ENCODE measurements at regions not wholly inside any gene's neighbourhood (a gene's known extent, or its start where the extent isn't known, plus 50 kb on each side); places are given as distances from the start of the nearest gene placed in this dataset.

GRCh38 chr18:26764586-26764985 lies 100.9 kb downstream of the AQP4 start:
- H3K27me3 ChIP-seq = no peaks in the 10 kb centered on the region
- intact Hi-C loops (cut with DNase I) = loop anchor here in 1 of 10 donors (10.0 kb wide), 1 partner anchor 90 kb away; no protein-coding TSS in a partner anchor
- no peak for TF ChIP-seq POLR2A (IDR thresholded peaks at IDR 0.05)
- no peak for TF ChIP-seq CTCF (IDR thresholded peaks at IDR 0.05)
- H3K27ac ChIP-seq = no peak overlapping the region
- H3K36me3 ChIP-seq = no peaks in the 10 kb centered on the region
- ATAC-seq (no peak), DNase-seq (no peak)
- H3K9me3 ChIP-seq = peaks cover 0 to 6% (median 0%) of the 10 kb centered on the region in 12 donors
- no peaks in the 10 kb centered on the region for H3K4me1 ChIP-seq
- H3K4me3 ChIP-seq = no peak overlapping the region

GRCh38 chr18:26764177-26764576 lies 101.3 kb downstream of the AQP4 start:
- 90 to 100% (median 94%) methylated on average over 1 of the region's 1 CpG for WGBS, 4 donors
- ATAC-seq (no peak), DNase-seq (no peak)
- intact Hi-C loops (cut with DNase I) = loop anchor here in 1 of 10 donors (10.0 kb wide), 1 partner anchor 89 kb away; no protein-coding TSS in a partner anchor
- Histone ChIP-seq H3K4me1 (no peaks in the 10 kb centered on the region), H3K27me3 (no peaks in the 10 kb centered on the region), H3K4me3 (no peak overlapping the region), H3K27ac (no peak overlapping the region), H3K9me3 (peaks cover 0 to 6% (median 0%) of the 10 kb centered on the region in 12 donors), H3K36me3 (no peaks in the 10 kb centered on the region)
- TF ChIP-seq POLR2A (IDR thresholded peaks at IDR 0.05) (no peak), CTCF (IDR thresholded peaks at IDR 0.05) (no peak)

- ATAC-seq = no peak
- WGBS, 4 donors = 70 to 78% (median 75%) methylated on average over 6 of the region's 6 CpGs
- intact Hi-C loops (cut with DNase I) = loop anchor here in 1 of 10 donors (10.0 kb wide), 1 partner anchor 89 kb away; no protein-coding TSS in a partner anchor
- TF ChIP-seq CTCF (IDR thresholded peaks at IDR 0.05) (no peak), POLR2A (IDR thresholded peaks at IDR 0.05) (no peak)
- Histone ChIP-seq H3K4me3 (no peak overlapping the region), H3K27ac (no peak overlapping the region), H3K36me3 (no peaks in the 10 kb centered on the region), H3K4me1 (no peaks in the 10 kb centered on the region), H3K27me3 (no peaks in the 10 kb centered on the region), H3K9me3 (peaks cover 0 to 6% (median 0%) of the 10 kb centered on the region in 12 donors)
- DNase-seq = no peak
These were observed 101.9 kb downstream of the AQP4 start for GRCh38 chr18:26763446-26764110.

- Histone ChIP-seq H3K9me3 (peaks cover 0 to 4% (median 0%) of the 10 kb centered on the region in 12 donors), H3K27ac (no peak overlapping the region), H3K27me3 (no peaks in the 10 kb centered on the region), H3K36me3 (no peaks in the 10 kb centered on the region), H3K4me3 (no peak overlapping the region), H3K4me1 (peaks cover 0 to 3% (median 0%) of the 10 kb centered on the region in 12 donors)
- no peak for ATAC-seq
- intact Hi-C loops (cut with DNase I) = no loop called here
- no peak for DNase-seq
- no peak for TF ChIP-seq CTCF (IDR thresholded peaks at IDR 0.05)
- TF ChIP-seq POLR2A (IDR thresholded peaks at IDR 0.05) = no peak
- WGBS, 4 donors = 40 to 55% (median 43%) methylated on average over 4 of the region's 4 CpGs
These were observed 108.1 kb downstream of the AQP4 start for GRCh38 chr18:26757263-26758019.

Measured in heart left ventricle (tissue), 16 donors.